IPS-18a (cell line): ENCODE measurements at regions not wholly inside any gene's neighbourhood (a gene's known extent, or its start where the extent isn't known, plus 50 kb on each side); places are given as distances from the start of the nearest gene placed in this dataset.

ENCODE experiments used
- H3K27ac ChIP-seq: one replicate; pipeline ENCODE4 v1.5.1; 2013; ENCODE audit warnings: low read length
- H3K27me3 ChIP-seq: one replicate; pipeline ENCODE4 v1.6.1; 2013; ENCODE audit warnings: mild to moderate bottlenecking, low read length; ENCODE audit not compliant: control insufficient read depth, insufficient read depth
- H3K36me3 ChIP-seq: one replicate; pipeline ENCODE4 v1.6.1; 2013; ENCODE audit warnings: low read depth, low read length; ENCODE audit not compliant: control insufficient read depth
- H3K4me1 ChIP-seq: one replicate; pipeline ENCODE4 v1.6.1; 2013; ENCODE audit warnings: low read depth, low read length; ENCODE audit not compliant: control insufficient read depth
- H3K4me3 ChIP-seq: one replicate; pipeline ENCODE4 v1.5.1; 2013; ENCODE audit warnings: low read length
- H3K9ac ChIP-seq: one replicate; pipeline ENCODE4 v1.6.1; 2013; ENCODE audit warnings: mild to moderate bottlenecking, low read length, moderate library complexity
- H3K9me3 ChIP-seq: one replicate; pipeline ENCODE4 v1.6.1; 2013; ENCODE audit warnings: low read depth, low read length; ENCODE audit not compliant: control insufficient read depth

DNA sequence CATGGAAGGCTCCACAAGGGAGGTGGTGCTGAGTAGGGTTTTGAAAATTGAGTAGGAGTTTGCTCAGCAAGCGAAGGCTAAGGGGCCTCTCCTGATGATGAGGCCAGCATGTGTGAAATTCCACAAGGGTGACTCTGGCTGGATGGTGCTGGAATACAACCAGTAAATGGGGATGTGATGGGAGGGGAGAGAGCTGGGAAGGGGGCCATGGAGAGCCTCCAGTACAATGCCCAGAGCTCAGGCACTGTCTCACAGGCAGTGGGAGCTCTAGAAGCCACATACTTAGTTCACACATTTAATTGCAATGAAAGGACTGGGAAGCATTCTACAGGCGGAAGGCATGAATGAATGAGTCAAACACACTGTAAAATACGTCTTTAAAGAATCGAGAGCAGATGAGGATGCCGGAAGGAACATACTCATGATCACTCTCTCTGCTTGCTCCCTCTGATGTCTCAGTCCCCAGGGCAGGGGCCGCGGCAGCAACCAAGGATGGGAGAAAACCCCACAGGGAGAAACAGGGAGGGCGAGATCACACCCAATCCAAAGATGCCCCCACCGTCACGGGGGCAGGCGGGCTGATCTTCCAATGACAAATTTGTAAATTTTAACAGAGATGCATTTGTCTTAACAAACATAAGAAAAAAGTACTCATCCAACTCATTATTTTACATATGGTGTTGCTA, 261.0 kb downstream of the NSG2 start:
- H3K9me3 ChIP-seq, result no peaks in the 10 kb centered on the region
- no peaks in the 10 kb centered on the region for H3K36me3 ChIP-seq
- no peak overlapping the region for H3K27ac ChIP-seq
- H3K9ac ChIP-seq, result no peak overlapping the region
- H3K4me3 ChIP-seq, result no peak overlapping the region
- H3K27me3 ChIP-seq, result no peaks in the 10 kb centered on the region
- no peaks in the 10 kb centered on the region for H3K4me1 ChIP-seq

DNA sequence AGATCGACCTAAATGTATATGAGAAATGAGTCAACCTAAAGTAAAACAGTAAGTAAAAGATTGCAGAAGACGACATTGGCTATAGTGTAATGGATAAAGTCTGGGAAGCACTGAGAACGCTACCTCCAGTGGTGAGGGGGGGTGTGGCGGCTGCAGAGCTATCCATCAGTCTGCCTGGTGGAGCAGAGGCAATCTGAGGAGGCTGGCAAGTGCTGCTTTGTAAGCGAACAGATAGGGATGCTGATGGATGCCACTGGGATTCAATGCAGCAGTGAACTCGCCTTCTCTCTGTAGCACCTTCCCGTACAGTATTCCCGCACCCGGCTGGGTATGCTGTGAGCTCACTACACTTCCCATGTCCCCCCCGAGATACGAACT, 261.5 kb downstream of the NSG2 start:
- Histone ChIP-seq H3K4me3 (no peak overlapping the region), H3K9me3 (no peaks in the 10 kb centered on the region), H3K9ac (no peak overlapping the region), H3K27ac (no peak overlapping the region), H3K4me1 (no peaks in the 10 kb centered on the region), H3K27me3 (no peaks in the 10 kb centered on the region), H3K36me3 (no peaks in the 10 kb centered on the region)

GRCh38 chr5:174307656-174308271, 262.3 kb downstream of the NSG2 start:
- H3K27ac ChIP-seq, result no peak overlapping the region
- no peaks in the 10 kb centered on the region for H3K9me3 ChIP-seq
- H3K9ac ChIP-seq, result no peak overlapping the region
- no peaks in the 10 kb centered on the region for H3K4me1 ChIP-seq
- H3K36me3 ChIP-seq, result no peaks in the 10 kb centered on the region
- peaks cover 4% of the 10 kb centered on the region for H3K27me3 ChIP-seq
- no peak overlapping the region for H3K4me3 ChIP-seq

GRCh38 chr5:174309131-174309795, 263.8 kb downstream of the NSG2 start:
- no peaks in the 10 kb centered on the region for H3K9me3 ChIP-seq
- H3K9ac ChIP-seq, result no peak overlapping the region
- no peak overlapping the region for H3K4me3 ChIP-seq
- no peaks in the 10 kb centered on the region for H3K36me3 ChIP-seq
- H3K27ac ChIP-seq, result no peak overlapping the region
- H3K27me3 ChIP-seq, result peaks cover 10% of the 10 kb centered on the region
- no peaks in the 10 kb centered on the region for H3K4me1 ChIP-seq

DNA sequence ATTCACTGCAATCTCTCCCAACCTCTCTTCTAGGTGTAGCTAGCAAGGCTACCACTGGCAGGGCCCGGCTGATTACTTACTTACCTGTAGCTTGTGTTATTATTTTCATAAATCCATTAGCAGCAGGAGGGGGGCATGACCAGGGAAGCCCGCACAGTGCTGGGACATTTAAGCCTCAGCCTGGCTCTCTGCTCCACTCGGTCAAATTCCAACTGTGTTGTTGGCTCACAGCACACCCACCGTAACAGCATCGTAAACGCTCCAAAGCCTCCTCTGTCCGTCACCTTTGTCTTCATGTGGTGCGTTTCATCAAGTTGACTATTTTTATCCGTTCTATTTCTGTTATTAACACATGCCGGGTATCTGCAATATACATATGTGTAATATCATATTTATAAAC, 264.7 kb downstream of the NSG2 start:
- H3K9me3 ChIP-seq, result no peaks in the 10 kb centered on the region
- no peak overlapping the region for H3K9ac ChIP-seq
- no peak overlapping the region for H3K27ac ChIP-seq
- no peaks in the 10 kb centered on the region for H3K4me1 ChIP-seq
- H3K4me3 ChIP-seq, result no peak overlapping the region
- H3K27me3 ChIP-seq, result peaks cover 10% of the 10 kb centered on the region
- H3K36me3 ChIP-seq, result no peaks in the 10 kb centered on the region

- Histone ChIP-seq H3K27ac (no peak overlapping the region), H3K9me3 (no peaks in the 10 kb centered on the region), H3K4me3 (no peak overlapping the region), H3K36me3 (no peaks in the 10 kb centered on the region), H3K4me1 (no peaks in the 10 kb centered on the region), H3K27me3 (peaks cover 10% of the 10 kb centered on the region), H3K9ac (no peak overlapping the region)
These were observed 265.2 kb downstream of the NSG2 start for GRCh38 chr5:174310706-174311105.

DNA sequence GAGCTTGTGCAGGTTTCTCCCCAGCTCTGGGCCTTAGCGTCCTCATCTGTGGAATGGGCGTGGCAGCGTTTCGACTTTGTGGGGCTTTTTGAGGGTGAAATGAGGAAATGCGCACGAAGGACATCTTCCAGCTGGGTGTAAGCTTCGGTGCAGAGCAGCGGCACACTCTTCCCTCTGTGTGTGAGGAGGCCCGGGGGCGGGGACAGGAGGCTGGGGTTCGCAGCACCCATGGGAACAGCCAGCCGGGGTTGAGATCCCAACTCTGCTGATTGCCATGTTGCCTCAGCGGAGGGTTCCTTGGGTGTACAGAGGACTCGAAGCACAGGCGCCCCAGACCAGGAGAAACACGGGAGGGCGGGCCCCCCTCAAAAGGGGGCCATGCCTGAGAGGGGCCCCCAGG, 265.6 kb downstream of the NSG2 start:
- peaks cover 10% of the 10 kb centered on the region for H3K27me3 ChIP-seq
- no peaks in the 10 kb centered on the region for H3K4me1 ChIP-seq
- H3K9ac ChIP-seq, result peak overlapping the region; percentile 28
- H3K27ac ChIP-seq, result no peak overlapping the region
- no peaks in the 10 kb centered on the region for H3K36me3 ChIP-seq
- no peaks in the 10 kb centered on the region for H3K9me3 ChIP-seq
- peak overlapping the region; percentile 55 for H3K4me3 ChIP-seq

- no peak overlapping the region for H3K27ac ChIP-seq
- H3K4me3 ChIP-seq, result peak overlapping the region; percentile 55
- H3K4me1 ChIP-seq, result no peaks in the 10 kb centered on the region
- peaks cover 10% of the 10 kb centered on the region for H3K27me3 ChIP-seq
- H3K36me3 ChIP-seq, result no peaks in the 10 kb centered on the region
- H3K9ac ChIP-seq, result peak overlapping the region; percentile 28
- H3K9me3 ChIP-seq, result no peaks in the 10 kb centered on the region
These were observed 266.2 kb downstream of the NSG2 start for GRCh38 chr5:174311531-174312269.

DNA sequence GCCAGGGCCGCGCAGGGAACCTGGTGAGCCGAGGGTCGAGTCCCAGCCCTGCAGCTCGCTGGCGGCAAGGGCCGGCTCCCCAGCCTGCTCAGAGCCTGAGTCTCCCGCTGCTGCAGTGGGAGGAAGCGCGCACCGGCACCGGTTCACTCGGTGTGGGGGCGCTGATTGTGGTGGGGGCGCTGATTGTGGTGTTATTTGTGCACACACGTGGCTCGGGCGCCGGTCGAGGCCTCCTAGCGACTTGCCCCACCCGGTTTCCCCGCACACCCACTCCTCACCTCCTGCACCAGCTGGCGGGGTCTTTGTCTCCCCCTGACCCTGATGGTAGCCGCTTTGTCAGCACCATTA, 266.7 kb downstream of the NSG2 start:
- H3K4me3 ChIP-seq, result no peak overlapping the region
- H3K9me3 ChIP-seq, result no peaks in the 10 kb centered on the region
- H3K4me1 ChIP-seq, result no peaks in the 10 kb centered on the region
- H3K27me3 ChIP-seq, result peaks cover 10% of the 10 kb centered on the region
- no peak overlapping the region for H3K27ac ChIP-seq
- no peak overlapping the region for H3K9ac ChIP-seq
- no peaks in the 10 kb centered on the region for H3K36me3 ChIP-seq

GRCh38 chr5:174312641-174313040, 267.1 kb downstream of the NSG2 start:
- Histone ChIP-seq H3K9me3 (no peaks in the 10 kb centered on the region), H3K27ac (no peak overlapping the region), H3K27me3 (peaks cover 10% of the 10 kb centered on the region), H3K9ac (no peak overlapping the region), H3K36me3 (no peaks in the 10 kb centered on the region), H3K4me3 (no peak overlapping the region), H3K4me1 (no peaks in the 10 kb centered on the region)

GRCh38 chr5:174313615-174314014, 268.1 kb downstream of the NSG2 start:
- no peak overlapping the region for H3K9ac ChIP-seq
- H3K9me3 ChIP-seq, result no peaks in the 10 kb centered on the region
- H3K4me3 ChIP-seq, result no peak overlapping the region
- H3K27me3 ChIP-seq, result peaks cover 10% of the 10 kb centered on the region
- no peaks in the 10 kb centered on the region for H3K4me1 ChIP-seq
- H3K27ac ChIP-seq, result no peak overlapping the region
- H3K36me3 ChIP-seq, result no peaks in the 10 kb centered on the region
